Thyroid gland (tissue), 4 donors: ENCODE measurements at regions not wholly inside any gene's neighbourhood (a gene's known extent, or its start where the extent isn't known, plus 50 kb on each side); places are given as distances from the start of the nearest gene placed in this dataset.

ENCODE experiments used
- POLR2A ChIP-seq, 2 donors: fragments of 450-650 bp; IDR thresholded peaks; one replicate each; pipeline ENCODE4 v1.6.1; 2017; ENCODE audit warnings: antibody characterized with exemption in 2 of 2, mild to moderate bottlenecking in 2 of 2, moderate library complexity in 1 of 2
- TF ChIP-seq, protein P1 (sequence below), 6 experiments: fragments of 200-600 bp in 3 of 6; fragments of 450-650 bp in 3 of 6; sonication (generic) in 3 of 6; IDR thresholded peaks; one replicate each; pipeline ENCODE4 v1.5.1; 2016 to 2019; ENCODE audit warnings: antibody characterized with exemption in 6 of 6, mild to moderate bottlenecking in 2 of 6, inconsistent platforms in 1 of 6, moderate library complexity in 1 of 6

DNA sequence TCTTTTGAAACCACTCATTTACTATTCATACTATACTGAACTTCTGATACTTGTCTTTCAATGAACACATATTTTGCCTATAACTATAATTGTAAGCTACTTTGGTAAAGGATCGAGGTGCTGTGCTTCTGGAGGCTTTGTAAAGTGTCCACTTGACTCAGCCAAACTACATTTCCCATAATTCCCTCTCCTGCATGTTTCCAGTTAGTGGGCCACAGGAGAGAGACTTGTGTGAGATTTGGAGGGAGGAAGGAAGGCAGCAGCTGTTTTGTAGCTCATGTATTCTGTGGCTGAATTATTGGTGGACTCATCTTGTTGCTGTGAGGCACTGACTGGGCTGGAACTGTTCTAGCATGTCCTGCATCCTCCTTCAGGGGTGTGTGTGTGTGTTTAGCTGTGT lies 328.8 kb downstream of the ARL6IP6 start:
- TF ChIP-seq, protein P1, sequence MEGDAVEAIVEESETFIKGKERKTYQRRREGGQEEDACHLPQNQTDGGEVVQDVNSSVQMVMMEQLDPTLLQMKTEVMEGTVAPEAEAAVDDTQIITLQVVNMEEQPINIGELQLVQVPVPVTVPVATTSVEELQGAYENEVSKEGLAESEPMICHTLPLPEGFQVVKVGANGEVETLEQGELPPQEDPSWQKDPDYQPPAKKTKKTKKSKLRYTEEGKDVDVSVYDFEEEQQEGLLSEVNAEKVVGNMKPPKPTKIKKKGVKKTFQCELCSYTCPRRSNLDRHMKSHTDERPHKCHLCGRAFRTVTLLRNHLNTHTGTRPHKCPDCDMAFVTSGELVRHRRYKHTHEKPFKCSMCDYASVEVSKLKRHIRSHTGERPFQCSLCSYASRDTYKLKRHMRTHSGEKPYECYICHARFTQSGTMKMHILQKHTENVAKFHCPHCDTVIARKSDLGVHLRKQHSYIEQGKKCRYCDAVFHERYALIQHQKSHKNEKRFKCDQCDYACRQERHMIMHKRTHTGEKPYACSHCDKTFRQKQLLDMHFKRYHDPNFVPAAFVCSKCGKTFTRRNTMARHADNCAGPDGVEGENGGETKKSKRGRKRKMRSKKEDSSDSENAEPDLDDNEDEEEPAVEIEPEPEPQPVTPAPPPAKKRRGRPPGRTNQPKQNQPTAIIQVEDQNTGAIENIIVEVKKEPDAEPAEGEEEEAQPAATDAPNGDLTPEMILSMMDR (IDR thresholded peaks at IDR 0.05): no peak
- TF ChIP-seq POLR2A (IDR thresholded peaks at IDR 0.05): no peak
